Stomach (tissue), 4 donors: ENCODE measurements at regions not wholly inside any gene's neighbourhood (a gene's known extent, or its start where the extent isn't known, plus 50 kb on each side); places are given as distances from the start of the nearest gene placed in this dataset.

Source experiments
- CTCF ChIP-seq, 7 experiments: fragments of 450-650 bp in 4 of 7; fragments of 200-600 bp in 3 of 7; sonication (generic) in 3 of 7; IDR thresholded peaks; one replicate each; pipeline ENCODE4 v1.5.1; 2016 to 2019; ENCODE audit warnings: antibody characterized with exemption in 7 of 7, control low read depth in 2 of 7, mild to moderate bottlenecking in 1 of 7
- EP300 ChIP-seq: sonication (generic); formaldehyde crosslinking; IDR thresholded peaks from one replicate; pipeline ENCODE4 v1.6.1; 2017; ENCODE audit warnings: antibody characterized with exemption
- POLR2A ChIP-seq, 4 donors: fragments of 450-650 bp; IDR thresholded peaks; one replicate each; pipeline ENCODE4 v1.6.1; 2016; ENCODE audit warnings: antibody characterized with exemption in 4 of 4, control low read depth in 2 of 4, mild to moderate bottlenecking in 1 of 4, moderate library complexity in 1 of 4
- POLR2AphosphoS5 ChIP-seq, 3 donors: sonication (generic); formaldehyde crosslinking; IDR thresholded peaks; one replicate each; pipeline ENCODE4 v1.6.1; 2016; ENCODE audit warnings: antibody characterized with exemption in 3 of 3

- TF ChIP-seq EP300: no peak
- TF ChIP-seq CTCF (IDR thresholded peaks at IDR 0.05): no peak
- TF ChIP-seq POLR2A (IDR thresholded peaks at IDR 0.05): no peak
- TF ChIP-seq POLR2AphosphoS5 (IDR thresholded peaks at IDR 0.05): no peak
These were observed 455.3 kb downstream of the KCNT2 start for GRCh38 chr1:196152975-196153374.
